OCI-LY1 (cell line): ENCODE measurements at regions not wholly inside any gene's neighbourhood (a gene's known extent, or its start where the extent isn't known, plus 50 kb on each side); places are given as distances from the start of the nearest gene placed in this dataset.

Experiments
- H2AFZ ChIP-seq: fragments of 200-600 bp; sonication (generic), shearing (Covaris generic); 2 replicates; pipeline ENCODE4 v1.6.0; 2014; ENCODE audit warnings: antibody characterized with exemption, mild to moderate bottlenecking, low read length
- H3F3A ChIP-seq: fragments of 200-600 bp; sonication (generic), shearing (Covaris generic); 2 replicates; pipeline ENCODE4 v1.6.0; 2014; ENCODE audit warnings: mild to moderate bottlenecking, antibody characterized with exemption, low read length, moderate library complexity; ENCODE audit not compliant: insufficient read depth
- H3K27ac ChIP-seq: fragments of 200-600 bp; sonication (generic); 2 replicates; pipeline ENCODE4 v1.5.1; 2014; ENCODE audit warnings: low read length, mixed run types, mild to moderate bottlenecking, low read depth; ENCODE audit not compliant: poor library complexity, severe bottlenecking
- H3K27me3 ChIP-seq: fragments of 200-600 bp; sonication (generic); 2 replicates; pipeline ENCODE4 v1.6.0; 2014; ENCODE audit warnings: antibody characterized with exemption, mild to moderate bottlenecking, low read length, moderate library complexity; ENCODE audit not compliant: insufficient read depth
- H3K36me3 ChIP-seq: fragments of 200-600 bp; sonication (generic); 2 replicates; pipeline ENCODE4 v1.6.1; 2014; ENCODE audit warnings: mild to moderate bottlenecking, antibody characterized with exemption, low read length, moderate library complexity, mixed read lengths; ENCODE audit not compliant: insufficient read depth
- H3K4me1 ChIP-seq: fragments of 200-600 bp; sonication (generic); 2 replicates; pipeline ENCODE4 v1.5.1; 2014; ENCODE audit warnings: mild to moderate bottlenecking, low read length, moderate library complexity; ENCODE audit not compliant: insufficient read depth, severe bottlenecking
- H3K4me2 ChIP-seq: fragments of 200-600 bp; sonication (generic), shearing (Covaris generic); 2 replicates; pipeline ENCODE4 v1.6.1; 2014; ENCODE audit warnings: low read length
- H3K4me3 ChIP-seq: fragments of 200-600 bp; sonication (generic); 2 replicates; pipeline ENCODE4 v1.5.1; 2014; ENCODE audit warnings: low read length, low read depth, mild to moderate bottlenecking, mixed read lengths; ENCODE audit not compliant: poor library complexity, severe bottlenecking
- H3K79me2 ChIP-seq: fragments of 200-600 bp; shearing (Covaris generic); 2 replicates; pipeline ENCODE4 v1.6.1; 2016; ENCODE audit warnings: mixed run types, low read length, mixed read lengths; ENCODE audit not compliant: insufficient read depth
- H3K9ac ChIP-seq: fragments of 200-600 bp; sonication (generic), shearing (Covaris generic); 2 replicates; pipeline ENCODE4 v1.6.1; 2014; ENCODE audit warnings: mild to moderate bottlenecking, low read length, mixed read lengths
- H3K9me2 ChIP-seq: fragments of 200-600 bp; sonication (generic), shearing (Covaris generic); 2 replicates; pipeline ENCODE4 v1.6.1; 2014; ENCODE audit warnings: low read depth, mild to moderate bottlenecking, low read length, mixed read lengths
- H3K9me3 ChIP-seq: fragments of 200-600 bp; shearing (Covaris generic); 2 replicates; pipeline ENCODE4 v1.6.1; 2014; ENCODE audit warnings: low read length, mixed read lengths
- H4K20me1 ChIP-seq: fragments of 200-600 bp; sonication (generic), shearing (Covaris generic); 2 replicates; pipeline ENCODE4 v1.6.0; 2016; ENCODE audit warnings: mild to moderate bottlenecking, low read length; ENCODE audit not compliant: insufficient read depth
- CTCF ChIP-seq: fragments of 200-600 bp; sonication (generic), shearing (Covaris generic); IDR thresholded peaks from 2 replicates; pipeline ENCODE4 v1.5.1; 2017; ENCODE audit warnings: mild to moderate bottlenecking, antibody characterized with exemption, low read length, moderate library complexity, mixed read lengths
- EZH2 ChIP-seq: fragments of 200-600 bp; sonication (generic), shearing (Covaris generic); IDR thresholded peaks from 2 replicates; pipeline ENCODE4 v1.8.0; 2017; ENCODE audit warnings: borderline replicate concordance, mixed run types, mild to moderate bottlenecking, antibody characterized with exemption, low read length, moderate library complexity, mixed read lengths

DNA sequence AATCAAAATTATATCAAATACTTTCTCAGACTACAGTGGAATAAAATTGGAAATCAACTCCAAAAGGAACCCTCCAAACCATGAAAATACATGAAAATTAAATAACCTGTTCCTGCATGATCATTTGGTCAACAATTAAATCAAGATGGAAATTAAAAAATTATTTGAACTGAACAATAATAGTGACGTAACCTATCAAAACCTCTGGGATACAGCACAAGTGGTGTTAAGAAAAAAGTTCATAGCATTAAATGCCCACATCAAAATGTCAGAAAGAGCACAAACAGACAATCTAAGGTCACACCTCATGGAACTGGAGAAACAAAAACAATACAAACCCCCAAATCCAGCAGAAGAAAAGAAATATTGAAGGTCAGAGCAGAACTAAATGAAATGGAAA is 1460.7 kb downstream of the OLFM4 start:
- Histone ChIP-seq H3K4me2 (no peak overlapping the region), H2AFZ (no peak overlapping the region), H4K20me1 (no peaks in the 10 kb centered on the region), H3K9me3 (no peaks in the 10 kb centered on the region), H3K9me2 (no peaks in the 10 kb centered on the region), H3K36me3 (no peaks in the 10 kb centered on the region), H3K79me2 (no peaks in the 10 kb centered on the region), H3F3A (no peaks in the 10 kb centered on the region), H3K4me1 (no peaks in the 10 kb centered on the region), H3K27ac (no peak overlapping the region), H3K4me3 (no peak overlapping the region), H3K27me3 (no peaks in the 10 kb centered on the region), H3K9ac (no peak overlapping the region)
- TF ChIP-seq CTCF, result no peak
- no peak for TF ChIP-seq EZH2

DNA sequence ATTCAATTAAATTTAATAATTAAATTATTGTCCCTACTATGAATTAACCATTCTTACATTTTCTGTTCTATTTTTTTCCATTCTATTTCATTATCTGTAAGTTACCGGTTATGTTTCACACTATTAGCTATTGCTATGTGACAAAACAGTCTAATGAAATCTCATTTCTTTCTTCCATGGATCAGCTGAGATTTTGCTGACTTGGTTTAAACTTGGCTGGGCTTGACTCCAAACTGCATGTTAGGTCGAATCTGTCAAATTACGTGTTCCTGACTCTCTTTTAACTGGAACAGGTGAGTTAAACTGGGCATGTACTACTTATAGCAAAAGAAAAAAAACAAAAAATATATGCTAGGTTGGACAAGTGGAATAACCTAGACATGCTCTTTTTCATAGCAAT is 1464.4 kb downstream of the OLFM4 start:
- Histone ChIP-seq H3K27me3 (no peaks in the 10 kb centered on the region), H3K9ac (no peak overlapping the region), H2AFZ (no peak overlapping the region), H3F3A (no peaks in the 10 kb centered on the region), H3K4me1 (no peaks in the 10 kb centered on the region), H3K36me3 (no peaks in the 10 kb centered on the region), H4K20me1 (no peaks in the 10 kb centered on the region), H3K4me3 (no peak overlapping the region), H3K9me2 (no peaks in the 10 kb centered on the region), H3K9me3 (no peaks in the 10 kb centered on the region), H3K27ac (no peak overlapping the region), H3K4me2 (no peak overlapping the region), H3K79me2 (no peaks in the 10 kb centered on the region)
- TF ChIP-seq CTCF, result no peak
- TF ChIP-seq EZH2, result no peak

DNA sequence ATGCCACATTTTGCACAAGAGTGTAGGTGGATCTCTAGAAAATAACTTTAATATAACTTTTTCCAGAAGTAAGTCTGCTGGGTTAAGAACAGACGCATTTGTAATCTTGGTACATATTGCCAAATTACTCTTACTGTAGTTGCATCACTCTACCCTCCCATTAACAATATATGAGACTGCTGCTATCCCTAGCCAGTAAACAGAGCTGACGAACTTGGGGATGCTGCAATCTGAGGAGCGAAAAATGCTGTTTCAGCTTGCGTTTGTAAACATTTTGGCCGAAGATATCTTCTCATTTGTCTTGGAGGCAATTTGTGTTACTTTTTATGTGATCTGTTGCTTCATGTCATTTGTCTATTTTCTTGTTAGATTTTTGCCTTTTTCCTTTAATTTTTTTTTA is 1482.8 kb downstream of the OLFM4 start:
- H3K4me3 ChIP-seq, result no peak overlapping the region
- H3K79me2 ChIP-seq, result no peaks in the 10 kb centered on the region
- H4K20me1 ChIP-seq, result no peaks in the 10 kb centered on the region
- no peaks in the 10 kb centered on the region for H3K27me3 ChIP-seq
- no peaks in the 10 kb centered on the region for H3K9me2 ChIP-seq
- H2AFZ ChIP-seq, result no peak overlapping the region
- H3F3A ChIP-seq, result no peaks in the 10 kb centered on the region
- H3K27ac ChIP-seq, result no peak overlapping the region
- H3K9ac ChIP-seq, result no peak overlapping the region
- H3K4me1 ChIP-seq, result no peaks in the 10 kb centered on the region
- no peaks in the 10 kb centered on the region for H3K9me3 ChIP-seq
- TF ChIP-seq EZH2 (no peak), CTCF (no peak)
- H3K4me2 ChIP-seq, result no peak overlapping the region
- no peaks in the 10 kb centered on the region for H3K36me3 ChIP-seq
